B cell (primary cell): ENCODE measurements at regions not wholly inside any gene's neighbourhood (a gene's known extent, or its start where the extent isn't known, plus 50 kb on each side); places are given as distances from the start of the nearest gene placed in this dataset.

Experiments used
- ATAC-seq: fragments of 200-7000 bp; cut with Tn5 transposase; one replicate; pipeline ENCODE4 v1.10.0; 2021; ENCODE audit warnings: low read depth, mild to moderate bottlenecking, moderate number of reproducible peaks, moderate library complexity
- CTCF ChIA-PET: fragments of 350-600 bp; sonication (Branson Sonifier 250); formaldehyde crosslinking; loops from one replicate; lab custom pipeline; 2021; ENCODE audit warnings: antibody characterized with exemption, inconsistent platforms; lab: Charles Lee
- POLR2A ChIA-PET: fragments of 350-600 bp; sonication (Branson Sonifier 250); formaldehyde crosslinking; loops from one replicate; lab custom pipeline; 2021; ENCODE audit warnings: antibody characterized with exemption; lab: Charles Lee
- DNase-seq: peaks from one replicate; pipeline ENCODE4 v3.0.0; 2013
- H2AFZ ChIP-seq: 2 replicates; pipeline ENCODE4 v1.6.1; 2012; ENCODE audit warnings: mild to moderate bottlenecking, low read depth, low read length; ENCODE audit not compliant: insufficient read depth, poor library complexity, severe bottlenecking
- H3K27ac ChIP-seq, 2 donors: 1 replicate in 1 of 2; 2 replicates in 1 of 2; pipeline ENCODE4 v1.5.1; 2012 to 2013; ENCODE audit warnings: low read length in 2 of 2, mild to moderate bottlenecking in 2 of 2, moderate library complexity in 1 of 2
- H3K27me3 ChIP-seq, 4 experiments: fragments of 200-600 bp in 1 of 4; sonication (generic) in 1 of 4; replicated peaks in 1 of 4; 1 replicate in 2 of 4; 2 replicates in 2 of 4; pipeline versions ENCODE4 v1.6.1 to v1.7.0; 2013 to 2016; ENCODE audit warnings: low read length in 3 of 4, mild to moderate bottlenecking in 2 of 4, mixed read lengths in 1 of 4, moderate library complexity in 1 of 4; ENCODE audit not compliant: insufficient read depth in 4 of 4, control insufficient read depth in 3 of 4; ENCODE audit errors: control extremely low read depth in 1 of 4
- H3K36me3 ChIP-seq, 2 experiments: replicated peaks in 1 of 2; 1 replicate in 1 of 2; 2 replicates in 1 of 2; pipeline versions ENCODE4 v1.6.1 to v1.7.1; 2013; ENCODE audit warnings: low read length in 1 of 2; ENCODE audit not compliant: insufficient read depth in 2 of 2, control insufficient read depth in 1 of 2; ENCODE audit errors: control extremely low read depth in 1 of 2, extremely low read depth in 1 of 2
- H3K4me1 ChIP-seq, 2 donors: fragments of 200-600 bp in 1 of 2; sonication (generic) in 1 of 2; 1 replicate in 1 of 2; 2 replicates in 1 of 2; pipeline versions ENCODE4 v1.5.1 to v1.6.1; 2013 to 2017; ENCODE audit warnings: low read length in 2 of 2; ENCODE audit not compliant: control insufficient read depth in 2 of 2, insufficient read depth in 2 of 2
- H3K4me2 ChIP-seq: replicated peaks from 2 replicates; pipeline ENCODE3; 2012; ENCODE audit warnings: mild to moderate bottlenecking, low read depth, low read length; ENCODE audit not compliant: poor library complexity, severe bottlenecking
- H3K4me3 ChIP-seq, 5 experiments: fragments of 200-600 bp in 1 of 5; sonication (generic) in 1 of 5; 1 replicate in 3 of 5; 2 replicates in 2 of 5; pipeline versions ENCODE4 v1.5.1 to v1.7.0; 2011 to 2016; ENCODE audit warnings: low read length in 4 of 5, mild to moderate bottlenecking in 4 of 5, low read depth in 2 of 5, control low read depth in 1 of 5, moderate library complexity in 1 of 5; ENCODE audit not compliant: insufficient read depth in 1 of 5; ENCODE audit errors: control extremely low read depth in 1 of 5, extremely low read depth in 1 of 5
- H3K79me2 ChIP-seq: fragments of 200-600 bp; sonication (generic); one replicate; pipeline ENCODE4 v1.6.0; 2016; ENCODE audit warnings: low read length; ENCODE audit not compliant: control insufficient read depth, insufficient read depth
- H3K9ac ChIP-seq: fragments of 200-600 bp; sonication (generic); 2 replicates; pipeline ENCODE4 v1.6.1; 2017; ENCODE audit warnings: mild to moderate bottlenecking, low read length, moderate library complexity
- H3K9me3 ChIP-seq, 3 donors: one replicate each; pipeline versions ENCODE4 v1.6.1 to v1.7.1; 2013; ENCODE audit warnings: low read length in 2 of 3; ENCODE audit not compliant: control insufficient read depth in 2 of 3, insufficient read depth in 1 of 3; ENCODE audit errors: control extremely low read depth in 1 of 3
- H4K20me1 ChIP-seq: 2 replicates; pipeline ENCODE4 v1.6.0; 2012; ENCODE audit warnings: mild to moderate bottlenecking, low read length; ENCODE audit not compliant: insufficient read depth, control insufficient read depth, poor library complexity, severe bottlenecking
- H3K27ac Mint-ChIP-seq: one replicate; pipeline ENCODE4 v1.8.0; 2021; ENCODE audit warnings: mixed read lengths
- H3K27me3 Mint-ChIP-seq: one replicate; pipeline ENCODE4 v1.8.0; 2021; ENCODE audit warnings: mixed read lengths
- H3K4me1 Mint-ChIP-seq: one replicate; pipeline ENCODE4 v1.8.0; 2021; ENCODE audit warnings: mixed read lengths
- H3K4me3 Mint-ChIP-seq: one replicate; pipeline ENCODE4 v1.8.0; 2021; ENCODE audit warnings: mixed read lengths
- H3K9me3 Mint-ChIP-seq: one replicate; pipeline ENCODE4 v1.8.0; 2022; ENCODE audit warnings: mixed read lengths; ENCODE audit not compliant: insufficient read depth
- EZH2 ChIP-seq: IDR thresholded peaks from 2 replicates; pipeline ENCODE4 v1.6.1; 2012; ENCODE audit warnings: borderline replicate concordance, low read depth, mild to moderate bottlenecking, moderate library complexity, low read length; ENCODE audit not compliant: insufficient read depth, poor library complexity, severe bottlenecking
- WGBS: methylation state at CpG from one replicate; pipeline ENCODE4 v1.1.5; 2013; ENCODE audit warnings: missing lambda C conversion rate; ENCODE audit not compliant: insufficient coverage; 5-methylcytosine and 5-hydroxymethylcytosine counted together
- intact Hi-C: fragments of 100-400 bp; cut with micrococcal nuclease; formaldehyde crosslinking; loops from one replicate; pipeline ENCODE4 v1.10.0; 2022
- TF ChIP-seq, protein P1 (sequence below): fragments of 200-600 bp; IDR thresholded peaks from one replicate; pipeline ENCODE4 v1.8.0; 2022; ENCODE audit warnings: antibody characterized with exemption, mild to moderate bottlenecking

DNA sequence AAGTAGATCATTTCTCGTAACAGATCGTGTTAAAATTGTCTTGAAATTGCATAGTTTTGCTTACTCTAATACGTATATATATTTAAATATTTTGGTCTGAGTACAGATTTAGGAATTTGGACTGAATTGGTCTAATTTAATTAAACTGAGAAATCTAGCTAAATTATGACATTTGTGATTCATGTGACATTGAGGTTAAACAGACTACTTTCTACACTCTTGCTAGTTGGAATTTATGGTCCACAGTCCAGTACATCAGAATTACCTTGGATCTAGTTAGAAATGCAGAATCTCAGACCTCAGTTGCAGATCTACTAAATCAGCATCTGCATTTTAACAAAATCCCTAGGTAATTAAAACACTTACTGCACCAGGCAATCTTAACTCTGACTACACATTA lies 609.7 kb upstream of the GOLIM4 start:
- Histone ChIP-seq H3K9me3 (no peaks in the 10 kb centered on the region), H4K20me1 (no peaks in the 10 kb centered on the region), H3K4me2 (no peak overlapping the region), H3K79me2 (no peaks in the 10 kb centered on the region), H3K27ac (no peak overlapping the region), H3K4me3 (no peak overlapping the region), H3K27me3 (no peaks in the 10 kb centered on the region), H3K4me1 (no peaks in the 10 kb centered on the region), H2AFZ (no peak overlapping the region), H3K9ac (no peak overlapping the region), H3K36me3 (no peaks in the 10 kb centered on the region)
- Mint-ChIP-seq H3K4me1 (no peaks in the 10 kb centered on the region), H3K9me3 (peaks cover 2% of the 10 kb centered on the region), H3K4me3 (no peak overlapping the region), H3K27ac (no peak overlapping the region), H3K27me3 (no peaks in the 10 kb centered on the region)
- intact Hi-C loops, result no loop called here
- WGBS, result no CpG with 5 or more reads among the region's 3 CpGs
- TF ChIP-seq, protein P1, sequence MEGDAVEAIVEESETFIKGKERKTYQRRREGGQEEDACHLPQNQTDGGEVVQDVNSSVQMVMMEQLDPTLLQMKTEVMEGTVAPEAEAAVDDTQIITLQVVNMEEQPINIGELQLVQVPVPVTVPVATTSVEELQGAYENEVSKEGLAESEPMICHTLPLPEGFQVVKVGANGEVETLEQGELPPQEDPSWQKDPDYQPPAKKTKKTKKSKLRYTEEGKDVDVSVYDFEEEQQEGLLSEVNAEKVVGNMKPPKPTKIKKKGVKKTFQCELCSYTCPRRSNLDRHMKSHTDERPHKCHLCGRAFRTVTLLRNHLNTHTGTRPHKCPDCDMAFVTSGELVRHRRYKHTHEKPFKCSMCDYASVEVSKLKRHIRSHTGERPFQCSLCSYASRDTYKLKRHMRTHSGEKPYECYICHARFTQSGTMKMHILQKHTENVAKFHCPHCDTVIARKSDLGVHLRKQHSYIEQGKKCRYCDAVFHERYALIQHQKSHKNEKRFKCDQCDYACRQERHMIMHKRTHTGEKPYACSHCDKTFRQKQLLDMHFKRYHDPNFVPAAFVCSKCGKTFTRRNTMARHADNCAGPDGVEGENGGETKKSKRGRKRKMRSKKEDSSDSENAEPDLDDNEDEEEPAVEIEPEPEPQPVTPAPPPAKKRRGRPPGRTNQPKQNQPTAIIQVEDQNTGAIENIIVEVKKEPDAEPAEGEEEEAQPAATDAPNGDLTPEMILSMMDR, result no peak
- TF ChIP-seq EZH2, result no peak
- no peak for DNase-seq
- no peak for ATAC-seq
- ChIA-PET CTCF (no interaction called here), POLR2A (no interaction called here)

DNA sequence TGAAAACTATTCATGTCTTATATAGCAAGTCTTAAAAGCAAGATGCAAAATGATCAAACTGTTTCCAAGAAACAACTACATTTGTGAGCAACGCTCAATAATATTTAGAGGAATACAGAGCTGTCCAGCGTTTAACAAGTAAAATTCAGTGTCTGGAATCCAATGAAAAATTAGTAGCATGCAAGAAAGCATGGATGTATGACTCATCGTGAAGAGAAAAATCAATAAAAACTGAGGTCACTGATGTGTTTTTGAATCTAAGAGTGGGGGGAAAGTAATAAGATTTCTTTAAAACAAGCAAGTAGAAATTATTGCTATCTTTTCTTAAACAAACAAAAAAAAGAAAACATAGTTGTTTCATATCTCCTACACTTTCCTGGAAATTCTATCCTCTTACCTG lies 600.3 kb upstream of the GOLIM4 start:
- no peak overlapping the region for H3K4me3 Mint-ChIP-seq
- intact Hi-C loops, result no loop called here
- Histone ChIP-seq H2AFZ (no peak overlapping the region), H3K4me2 (no peak overlapping the region), H3K27ac (no peak overlapping the region), H3K4me3 (no peak overlapping the region), H3K9me3 (no peaks in the 10 kb centered on the region), H3K4me1 (no peaks in the 10 kb centered on the region), H3K9ac (no peak overlapping the region), H3K36me3 (no peaks in the 10 kb centered on the region), H4K20me1 (no peaks in the 10 kb centered on the region), H3K79me2 (no peaks in the 10 kb centered on the region), H3K27me3 (no peaks in the 10 kb centered on the region)
- DNase-seq (no peak), ATAC-seq (no peak)
- CTCF ChIA-PET, result no interaction called here
- no peaks in the 10 kb centered on the region for H3K4me1 Mint-ChIP-seq
- peaks cover 2% of the 10 kb centered on the region for H3K9me3 Mint-ChIP-seq
- TF ChIP-seq, protein P1, result no peak
- TF ChIP-seq EZH2, result no peak
- H3K27ac Mint-ChIP-seq, result no peak overlapping the region
- no peaks in the 10 kb centered on the region for H3K27me3 Mint-ChIP-seq
- POLR2A ChIA-PET, result no interaction called here
- 89% methylated on average over 2 of the region's 3 CpGs for WGBS
